CD4-positive, alpha-beta T cell (primary cell): ENCODE measurements at regions not wholly inside any gene's neighbourhood (a gene's known extent, or its start where the extent isn't known, plus 50 kb on each side); places are given as distances from the start of the nearest gene placed in this dataset.

ENCODE experiments used
- ATAC-seq: fragments of 200-7000 bp; cut with Tn5 transposase; one replicate; pipeline ENCODE4 v1.10.0; 2022; ENCODE audit warnings: mild to moderate bottlenecking; ENCODE audit not compliant: poor library complexity
- CTCF ChIA-PET: fragments of 350-600 bp; sonication (Branson Sonifier 250); formaldehyde crosslinking; loops from one replicate; lab custom pipeline; 2021; ENCODE audit warnings: antibody characterized with exemption, inconsistent platforms; lab: Charles Lee
- POLR2A ChIA-PET: fragments of 350-600 bp; sonication (Branson Sonifier 250); formaldehyde crosslinking; loops from one replicate; lab custom pipeline; 2021; ENCODE audit warnings: antibody characterized with exemption, inconsistent platforms; lab: Charles Lee
- DNase-seq, 14 experiments: peaks; one replicate each; pipeline ENCODE4 v3.0.0-alpha.2; 2013 to 2020; ENCODE audit warnings: mixed read lengths in 2 of 14
- H3K27ac ChIP-seq, 2 donors: one replicate each; pipeline versions ENCODE4 v1.5.1 to v1.7.0; 2013; ENCODE audit warnings: low read length in 2 of 2, low read depth in 1 of 2, mild to moderate bottlenecking in 1 of 2
- H3K27me3 ChIP-seq, 2 experiments: 1 replicate in 1 of 2; 2 replicates in 1 of 2; pipeline versions ENCODE4 v1.6.1 to v1.7.0; 2013; ENCODE audit warnings: low read length in 2 of 2, control low read depth in 1 of 2, mild to moderate bottlenecking in 1 of 2, moderate library complexity in 1 of 2; ENCODE audit not compliant: insufficient read depth in 2 of 2, control insufficient read depth in 1 of 2
- H3K36me3 ChIP-seq: one replicate; pipeline ENCODE4 v1.6.1; 2013; ENCODE audit warnings: low read length, control low read depth; ENCODE audit not compliant: insufficient read depth
- H3K4me1 ChIP-seq: one replicate; pipeline ENCODE4 v1.6.1; 2013; ENCODE audit warnings: low read length, control low read depth; ENCODE audit not compliant: insufficient read depth
- H3K4me3 ChIP-seq: one replicate; pipeline ENCODE4 v1.5.1; 2013; ENCODE audit warnings: mild to moderate bottlenecking, low read length, moderate library complexity
- H3K9me3 ChIP-seq, 2 experiments: 1 replicate in 1 of 2; 2 replicates in 1 of 2; pipeline versions ENCODE4 v1.6.1 to v1.7.0; 2013; ENCODE audit warnings: low read length in 2 of 2, mild to moderate bottlenecking in 2 of 2, control low read depth in 1 of 2, moderate library complexity in 1 of 2; ENCODE audit not compliant: control insufficient read depth in 1 of 2, insufficient read depth in 1 of 2
- H3K27ac Mint-ChIP-seq: one replicate; pipeline ENCODE4 v1.8.0; 2020; ENCODE audit warnings: mixed read lengths
- H3K27me3 Mint-ChIP-seq: one replicate; pipeline ENCODE4 v1.8.0; 2021; ENCODE audit warnings: mixed read lengths
- H3K36me3 Mint-ChIP-seq: one replicate; pipeline ENCODE4 v1.8.0; 2021; ENCODE audit warnings: low read depth, mixed read lengths
- H3K4me1 Mint-ChIP-seq: one replicate; pipeline ENCODE4 v1.8.0; 2021; ENCODE audit warnings: low read depth, mixed read lengths
- H3K4me3 Mint-ChIP-seq: one replicate; pipeline ENCODE4 v1.8.0; 2020; ENCODE audit warnings: mild to moderate bottlenecking, mixed read lengths
- H3K9me3 Mint-ChIP-seq: one replicate; pipeline ENCODE4 v1.8.0; 2020; ENCODE audit warnings: mixed read lengths
- intact Hi-C, 2 experiments: fragments of 100-400 bp; cut with DNase I in 1 of 2; cut with micrococcal nuclease in 1 of 2; formaldehyde crosslinking; loops; one replicate each; pipeline versions ENCODE4 v1.15.1 to v1.9.0; 2023 to 2025; cut with DNase I, micrococcal nuclease
- TF ChIP-seq, protein P1 (sequence below): fragments of 200-600 bp; IDR thresholded peaks from one replicate; pipeline ENCODE4 v1.8.0; 2022; ENCODE audit warnings: antibody characterized with exemption, mild to moderate bottlenecking

- ChIA-PET POLR2A (no interaction called here), CTCF (no interaction called here)
- H3K36me3 ChIP-seq, result no peaks in the 10 kb centered on the region
- no peak overlapping the region for H3K27ac ChIP-seq
- Mint-ChIP-seq H3K27me3 (no peaks in the 10 kb centered on the region), H3K9me3 (no peaks in the 10 kb centered on the region), H3K36me3 (no peaks in the 10 kb centered on the region), H3K4me1 (no peaks in the 10 kb centered on the region), H3K4me3 (no peak overlapping the region), H3K27ac (no peak overlapping the region)
- no peak overlapping the region for H3K4me3 ChIP-seq
- no peak for DNase-seq
- TF ChIP-seq, protein P1, sequence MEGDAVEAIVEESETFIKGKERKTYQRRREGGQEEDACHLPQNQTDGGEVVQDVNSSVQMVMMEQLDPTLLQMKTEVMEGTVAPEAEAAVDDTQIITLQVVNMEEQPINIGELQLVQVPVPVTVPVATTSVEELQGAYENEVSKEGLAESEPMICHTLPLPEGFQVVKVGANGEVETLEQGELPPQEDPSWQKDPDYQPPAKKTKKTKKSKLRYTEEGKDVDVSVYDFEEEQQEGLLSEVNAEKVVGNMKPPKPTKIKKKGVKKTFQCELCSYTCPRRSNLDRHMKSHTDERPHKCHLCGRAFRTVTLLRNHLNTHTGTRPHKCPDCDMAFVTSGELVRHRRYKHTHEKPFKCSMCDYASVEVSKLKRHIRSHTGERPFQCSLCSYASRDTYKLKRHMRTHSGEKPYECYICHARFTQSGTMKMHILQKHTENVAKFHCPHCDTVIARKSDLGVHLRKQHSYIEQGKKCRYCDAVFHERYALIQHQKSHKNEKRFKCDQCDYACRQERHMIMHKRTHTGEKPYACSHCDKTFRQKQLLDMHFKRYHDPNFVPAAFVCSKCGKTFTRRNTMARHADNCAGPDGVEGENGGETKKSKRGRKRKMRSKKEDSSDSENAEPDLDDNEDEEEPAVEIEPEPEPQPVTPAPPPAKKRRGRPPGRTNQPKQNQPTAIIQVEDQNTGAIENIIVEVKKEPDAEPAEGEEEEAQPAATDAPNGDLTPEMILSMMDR, result no peak
- H3K27me3 ChIP-seq, result no peaks in the 10 kb centered on the region
- no peak for ATAC-seq
- H3K9me3 ChIP-seq, result no peaks in the 10 kb centered on the region
- intact Hi-C loops, result no loop called here
- no peaks in the 10 kb centered on the region for H3K4me1 ChIP-seq
Observed at GRCh38 chr4:24228692-24229091, 338.8 kb upstream of the PPARGC1A start.

DNA sequence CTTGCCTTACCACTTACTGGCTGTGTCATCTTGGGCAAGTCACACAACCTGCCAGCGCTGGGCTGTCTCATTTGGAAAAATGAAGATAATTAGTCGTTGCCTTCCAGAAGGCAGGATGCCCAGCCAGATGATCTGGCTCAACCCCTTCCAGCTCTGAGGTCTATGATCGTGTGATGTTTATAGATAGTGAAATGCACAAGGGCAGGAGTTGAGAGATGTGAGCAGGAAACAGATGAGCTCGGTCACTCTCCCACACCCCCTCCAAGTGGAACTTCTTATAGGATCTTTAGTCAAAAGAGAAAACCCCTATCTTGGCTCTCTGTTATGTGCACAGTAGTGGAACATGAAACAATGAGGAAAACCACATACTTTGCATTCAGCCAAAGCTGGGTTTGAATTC lies 336.8 kb upstream of the PPARGC1A start:
- H3K27me3 Mint-ChIP-seq, result no peaks in the 10 kb centered on the region
- ChIA-PET POLR2A (no interaction called here), CTCF (no interaction called here)
- H3K36me3 Mint-ChIP-seq, result no peaks in the 10 kb centered on the region
- Histone ChIP-seq H3K27me3 (no peaks in the 10 kb centered on the region), H3K27ac (no peak overlapping the region), H3K4me1 (no peaks in the 10 kb centered on the region), H3K36me3 (no peaks in the 10 kb centered on the region), H3K4me3 (no peak overlapping the region), H3K9me3 (no peaks in the 10 kb centered on the region)
- DNase-seq (no peak), ATAC-seq (no peak)
- no peak overlapping the region for H3K4me3 Mint-ChIP-seq
- H3K27ac Mint-ChIP-seq, result no peak overlapping the region
- TF ChIP-seq, protein P1, result no peak
- H3K4me1 Mint-ChIP-seq, result no peaks in the 10 kb centered on the region
- intact Hi-C loops, result no loop called here
- H3K9me3 Mint-ChIP-seq, result peaks cover 3% of the 10 kb centered on the region

GRCh38 chr4:24226023-24226422 lies 336.2 kb upstream of the PPARGC1A start:
- H3K9me3 ChIP-seq, result no peaks in the 10 kb centered on the region
- ChIA-PET POLR2A (no interaction called here), CTCF (no interaction called here)
- DNase-seq, result no peak
- TF ChIP-seq, protein P1, result no peak
- Mint-ChIP-seq H3K4me1 (no peaks in the 10 kb centered on the region), H3K9me3 (peaks cover 3% of the 10 kb centered on the region), H3K27ac (no peak overlapping the region), H3K36me3 (no peaks in the 10 kb centered on the region), H3K27me3 (no peaks in the 10 kb centered on the region), H3K4me3 (no peak overlapping the region)
- H3K27me3 ChIP-seq, result no peaks in the 10 kb centered on the region
- intact Hi-C loops, result no loop called here
- no peaks in the 10 kb centered on the region for H3K36me3 ChIP-seq
- H3K4me1 ChIP-seq, result no peaks in the 10 kb centered on the region
- no peak for ATAC-seq
- no peak overlapping the region for H3K27ac ChIP-seq
- no peak overlapping the region for H3K4me3 ChIP-seq
